DND-41 (cell line): ENCODE measurements at regions not wholly inside any gene's neighbourhood (a gene's known extent, or its start where the extent isn't known, plus 50 kb on each side); places are given as distances from the start of the nearest gene placed in this dataset.

ENCODE experiments used
- CTCF ChIP-seq: IDR thresholded peaks from 2 replicates; pipeline ENCODE4 v1.5.1; 2012; ENCODE audit warnings: borderline replicate concordance, low read length, moderate library complexity, mild to moderate bottlenecking; ENCODE audit not compliant: poor library complexity, severe bottlenecking; ENCODE audit errors: extremely low read depth
- EZH2 ChIP-seq: IDR thresholded peaks from 3 replicates; pipeline ENCODE4 v1.6.1; 2012; ENCODE audit warnings: borderline replicate concordance, low read depth, mild to moderate bottlenecking, moderate library complexity, low read length, inconsistent platforms; ENCODE audit not compliant: severe bottlenecking

DNA sequence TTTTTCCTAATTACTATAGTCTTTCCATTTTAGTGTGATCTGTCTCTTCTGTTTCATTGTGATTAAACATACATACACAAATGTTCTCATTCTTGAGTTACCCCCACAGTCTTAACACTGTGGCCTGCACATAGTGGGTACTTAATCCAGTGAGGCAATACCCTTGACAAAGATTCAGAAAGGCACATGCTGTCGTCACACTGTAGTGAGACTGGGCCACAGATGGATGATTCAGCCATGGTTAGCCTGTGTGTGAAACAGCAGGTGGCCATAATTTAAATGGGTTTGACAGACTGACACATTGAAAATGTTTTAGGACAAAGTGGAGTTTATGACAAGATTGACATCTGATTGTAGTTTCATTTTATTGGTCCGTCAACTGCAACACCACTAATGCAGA lies 313.1 kb downstream of the C11orf87 start:
- no peak for TF ChIP-seq CTCF
- no peak for TF ChIP-seq EZH2
